Panc1 (cell line): ENCODE measurements at regions not wholly inside any gene's neighbourhood (a gene's known extent, or its start where the extent isn't known, plus 50 kb on each side); places are given as distances from the start of the nearest gene placed in this dataset.

Source experiments
- ATAC-seq: fragments of 200-7000 bp; cut with Tn5 transposase; 2 replicates; pipeline ENCODE4 v1.9.1; 2020; ENCODE audit warnings: mild to moderate bottlenecking, moderate library complexity
- BruUV-seq: library from RNA; stranded (reverse); fragments of 400-500 nt; replicated peaks from 2 replicates; lab custom pipeline; 2021; lab: Mats Ljungman, UMichigan
- CTCF ChIA-PET: fragments of 300-600 bp; sonication (Branson Sonifier 250); formaldehyde crosslinking; loops from one replicate; lab custom pipeline; 2022; ENCODE audit warnings: antibody characterized with exemption; lab: Charles Lee
- POLR2A ChIA-PET: fragments of 300-600 bp; sonication (Branson Sonifier 250); formaldehyde crosslinking; loops from one replicate; lab custom pipeline; 2022; ENCODE audit warnings: antibody characterized with exemption; lab: Charles Lee
- DNase-seq: peaks from one replicate; pipeline ENCODE4 v3.0.0-alpha.2; 2010; ENCODE audit warnings: low read depth, low spot score
- H3K27ac ChIP-seq: 2 replicates; pipeline ENCODE4 v1.5.1; 2011; ENCODE audit warnings: mild to moderate bottlenecking, low read length, inconsistent platforms
- H3K27me3 ChIP-seq: fragments of 200-500 bp; sonication (Bioruptor generic); 2 replicates; pipeline ENCODE4 v1.6.0; 2014; ENCODE audit warnings: low read length, inconsistent platforms; ENCODE audit not compliant: control insufficient read depth, insufficient read depth
- H3K36me3 ChIP-seq: fragments of 200-500 bp; sonication (Bioruptor generic); 2 replicates; pipeline ENCODE4 v1.5.1; 2014; ENCODE audit warnings: inconsistent platforms, mild to moderate bottlenecking, low read length, moderate library complexity; ENCODE audit not compliant: control insufficient read depth, insufficient read depth
- H3K4me1 ChIP-seq: 2 replicates; pipeline ENCODE4 v1.5.1; 2011; ENCODE audit warnings: inconsistent platforms, mild to moderate bottlenecking, low read length, moderate library complexity; ENCODE audit not compliant: control insufficient read depth, insufficient read depth
- H3K4me3 ChIP-seq, 2 experiments: 2 replicates each; pipeline ENCODE4 v1.5.1; 2011 to 2012; ENCODE audit warnings: low read depth in 2 of 2, low read length in 2 of 2, mild to moderate bottlenecking in 2 of 2, inconsistent platforms in 1 of 2, moderate library complexity in 1 of 2
- H3K9me3 ChIP-seq: fragments of 200-500 bp; sonication (Bioruptor generic); 2 replicates; pipeline ENCODE4 v1.5.1; 2014; ENCODE audit warnings: low read depth, mild to moderate bottlenecking, inconsistent platforms, low read length, moderate library complexity; ENCODE audit not compliant: control insufficient read depth, insufficient read depth
- POLR2AphosphoS5 ChIP-seq: IDR thresholded peaks from 2 replicates; pipeline ENCODE4 v1.6.1; 2012; ENCODE audit warnings: mild to moderate bottlenecking, low read depth, low read length, moderate library complexity
- SIN3A ChIP-seq: IDR thresholded peaks from 2 replicates; pipeline ENCODE4 v1.6.1; 2012; ENCODE audit warnings: low read depth, mild to moderate bottlenecking, low read length, moderate library complexity, borderline replicate concordance; ENCODE audit not compliant: insufficient read depth
- TCF7L2 ChIP-seq: IDR thresholded peaks from 2 replicates; pipeline ENCODE4 v1.6.1; 2011; ENCODE audit warnings: mild to moderate bottlenecking, low read depth, low read length, inconsistent platforms
- in situ Hi-C: cut with HindIII; loops from 2 replicates; pipeline ENCODE4 v1.10.0; 2016; ENCODE audit warnings: low sequenced_read_pairs, low pct_unique_long_range_greater_than_20kb
- intact Hi-C: fragments of 100-400 bp; cut with micrococcal nuclease; formaldehyde crosslinking; loops from one replicate; pipeline ENCODE4 v1.10.0; 2022; ENCODE audit not compliant: unreplicated experiment
- TF ChIP-seq, protein P1 (sequence below): fragments of 450-650 bp; IDR thresholded peaks from 2 replicates; pipeline ENCODE4 v1.5.1; 2017; ENCODE audit warnings: mild to moderate bottlenecking
- TF ChIP-seq, protein P2 (sequence below), 2 experiments: IDR thresholded peaks; 2 replicates each; pipeline ENCODE4 v1.6.1; 2011 to 2012; ENCODE audit warnings: low read depth in 2 of 2, control low read depth in 1 of 2, low read length in 1 of 2, mild to moderate bottlenecking in 1 of 2, moderate library complexity in 1 of 2; ENCODE audit not compliant: insufficient read depth in 1 of 2

DNA sequence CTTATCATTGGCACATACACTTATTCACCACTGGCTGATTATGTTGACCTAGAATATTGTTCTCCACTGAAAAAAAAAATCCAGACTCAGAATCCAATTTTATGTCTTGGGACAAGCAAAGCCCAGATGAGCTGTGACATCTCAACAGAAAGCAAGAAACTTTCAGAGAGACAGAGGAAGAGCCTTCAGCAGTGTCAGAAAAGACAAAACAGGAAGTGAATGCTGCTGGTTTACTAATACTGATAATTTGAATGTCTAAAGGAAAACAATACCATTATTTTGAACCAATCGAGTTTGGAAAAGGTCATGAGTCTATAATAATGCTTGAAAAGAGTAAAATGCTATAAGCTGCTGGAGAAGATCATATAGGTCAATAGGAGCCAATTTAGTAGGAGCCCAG is 179.8 kb upstream of the RIMS1 start:
- no TSS peak for BruUV-seq
- H3K36me3 ChIP-seq = no peaks in the 10 kb centered on the region
- no peak overlapping the region for H3K27ac ChIP-seq
- TF ChIP-seq, protein P1, sequence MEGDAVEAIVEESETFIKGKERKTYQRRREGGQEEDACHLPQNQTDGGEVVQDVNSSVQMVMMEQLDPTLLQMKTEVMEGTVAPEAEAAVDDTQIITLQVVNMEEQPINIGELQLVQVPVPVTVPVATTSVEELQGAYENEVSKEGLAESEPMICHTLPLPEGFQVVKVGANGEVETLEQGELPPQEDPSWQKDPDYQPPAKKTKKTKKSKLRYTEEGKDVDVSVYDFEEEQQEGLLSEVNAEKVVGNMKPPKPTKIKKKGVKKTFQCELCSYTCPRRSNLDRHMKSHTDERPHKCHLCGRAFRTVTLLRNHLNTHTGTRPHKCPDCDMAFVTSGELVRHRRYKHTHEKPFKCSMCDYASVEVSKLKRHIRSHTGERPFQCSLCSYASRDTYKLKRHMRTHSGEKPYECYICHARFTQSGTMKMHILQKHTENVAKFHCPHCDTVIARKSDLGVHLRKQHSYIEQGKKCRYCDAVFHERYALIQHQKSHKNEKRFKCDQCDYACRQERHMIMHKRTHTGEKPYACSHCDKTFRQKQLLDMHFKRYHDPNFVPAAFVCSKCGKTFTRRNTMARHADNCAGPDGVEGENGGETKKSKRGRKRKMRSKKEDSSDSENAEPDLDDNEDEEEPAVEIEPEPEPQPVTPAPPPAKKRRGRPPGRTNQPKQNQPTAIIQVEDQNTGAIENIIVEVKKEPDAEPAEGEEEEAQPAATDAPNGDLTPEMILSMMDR = no peak
- TF ChIP-seq TCF7L2 (no peak), SIN3A (no peak), POLR2AphosphoS5 (no peak)
- in situ Hi-C loops = no loop called here
- ChIA-PET POLR2A (no interaction called here), CTCF (interaction anchor here (0.7 kb wide), 1 partner anchor 139 kb away, joined by 3 read pairs; no protein-coding TSS in a partner anchor)
- H3K4me1 ChIP-seq = no peaks in the 10 kb centered on the region
- ATAC-seq (no peak), DNase-seq (no peak)
- H3K27me3 ChIP-seq = no peaks in the 10 kb centered on the region
- H3K9me3 ChIP-seq = no peaks in the 10 kb centered on the region
- intact Hi-C loops = no loop called here
- H3K4me3 ChIP-seq = no peak overlapping the region

DNA sequence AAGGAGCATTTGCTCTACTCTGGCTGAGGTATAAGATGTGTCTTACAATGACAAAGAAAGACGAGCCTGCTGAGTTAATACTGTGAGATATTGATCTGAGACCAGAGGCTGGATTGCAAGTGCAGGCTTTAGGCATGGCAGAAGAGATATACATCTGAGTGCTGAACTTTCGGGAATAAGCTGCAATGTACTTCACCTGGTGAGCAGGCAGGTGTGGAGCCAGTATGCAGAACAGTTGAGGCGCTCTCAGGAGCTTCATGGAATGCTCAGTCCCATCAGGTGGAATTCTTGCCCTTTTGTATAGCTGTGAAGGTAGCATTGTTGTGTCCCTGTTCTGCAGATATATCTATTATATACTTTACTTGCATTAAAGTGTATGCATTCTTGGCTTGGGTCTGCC is 179.3 kb upstream of the RIMS1 start:
- Histone ChIP-seq H3K36me3 (no peaks in the 10 kb centered on the region), H3K27ac (no peak overlapping the region), H3K4me3 (no peak overlapping the region), H3K27me3 (no peaks in the 10 kb centered on the region), H3K4me1 (no peaks in the 10 kb centered on the region), H3K9me3 (no peaks in the 10 kb centered on the region)
- in situ Hi-C loops = no loop called here
- BruUV-seq = no TSS peak
- CTCF ChIA-PET = interaction anchor here (0.7 kb wide), 1 partner anchor 139 kb away, joined by 3 read pairs; no protein-coding TSS in a partner anchor
- intact Hi-C loops = no loop called here
- DNase-seq (no peak), ATAC-seq (no peak)
- POLR2A ChIA-PET = no interaction called here
- no peak for TF ChIP-seq POLR2AphosphoS5
- TF ChIP-seq, protein P1 = no peak
- TF ChIP-seq SIN3A = no peak
- TF ChIP-seq, protein P2, sequence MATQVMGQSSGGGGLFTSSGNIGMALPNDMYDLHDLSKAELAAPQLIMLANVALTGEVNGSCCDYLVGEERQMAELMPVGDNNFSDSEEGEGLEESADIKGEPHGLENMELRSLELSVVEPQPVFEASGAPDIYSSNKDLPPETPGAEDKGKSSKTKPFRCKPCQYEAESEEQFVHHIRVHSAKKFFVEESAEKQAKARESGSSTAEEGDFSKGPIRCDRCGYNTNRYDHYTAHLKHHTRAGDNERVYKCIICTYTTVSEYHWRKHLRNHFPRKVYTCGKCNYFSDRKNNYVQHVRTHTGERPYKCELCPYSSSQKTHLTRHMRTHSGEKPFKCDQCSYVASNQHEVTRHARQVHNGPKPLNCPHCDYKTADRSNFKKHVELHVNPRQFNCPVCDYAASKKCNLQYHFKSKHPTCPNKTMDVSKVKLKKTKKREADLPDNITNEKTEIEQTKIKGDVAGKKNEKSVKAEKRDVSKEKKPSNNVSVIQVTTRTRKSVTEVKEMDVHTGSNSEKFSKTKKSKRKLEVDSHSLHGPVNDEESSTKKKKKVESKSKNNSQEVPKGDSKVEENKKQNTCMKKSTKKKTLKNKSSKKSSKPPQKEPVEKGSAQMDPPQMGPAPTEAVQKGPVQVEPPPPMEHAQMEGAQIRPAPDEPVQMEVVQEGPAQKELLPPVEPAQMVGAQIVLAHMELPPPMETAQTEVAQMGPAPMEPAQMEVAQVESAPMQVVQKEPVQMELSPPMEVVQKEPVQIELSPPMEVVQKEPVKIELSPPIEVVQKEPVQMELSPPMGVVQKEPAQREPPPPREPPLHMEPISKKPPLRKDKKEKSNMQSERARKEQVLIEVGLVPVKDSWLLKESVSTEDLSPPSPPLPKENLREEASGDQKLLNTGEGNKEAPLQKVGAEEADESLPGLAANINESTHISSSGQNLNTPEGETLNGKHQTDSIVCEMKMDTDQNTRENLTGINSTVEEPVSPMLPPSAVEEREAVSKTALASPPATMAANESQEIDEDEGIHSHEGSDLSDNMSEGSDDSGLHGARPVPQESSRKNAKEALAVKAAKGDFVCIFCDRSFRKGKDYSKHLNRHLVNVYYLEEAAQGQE (IDR thresholded peaks at IDR 0.05; ENCODE audit: insufficient read depth in 1 of 2, low read depth in 2 of 2, low read length in 1 of 2) = no peak
- TF ChIP-seq TCF7L2 = no peak
